TTC549 (cell line): ENCODE measurements at regions not wholly inside any gene's neighbourhood (a gene's known extent, or its start where the extent isn't known, plus 50 kb on each side); places are given as distances from the start of the nearest gene placed in this dataset.

Experiments
- FAIRE-seq: peaks from 2 replicates; lab custom pipeline; 2012; peaks lifted over from hg19 to GRCh38; lab: Jason Lieb, UNC

GRCh38 chr4:123807866-123808265 lies 411.3 kb downstream of the SPRY1 start:
- no peak for FAIRE-seq

DNA sequence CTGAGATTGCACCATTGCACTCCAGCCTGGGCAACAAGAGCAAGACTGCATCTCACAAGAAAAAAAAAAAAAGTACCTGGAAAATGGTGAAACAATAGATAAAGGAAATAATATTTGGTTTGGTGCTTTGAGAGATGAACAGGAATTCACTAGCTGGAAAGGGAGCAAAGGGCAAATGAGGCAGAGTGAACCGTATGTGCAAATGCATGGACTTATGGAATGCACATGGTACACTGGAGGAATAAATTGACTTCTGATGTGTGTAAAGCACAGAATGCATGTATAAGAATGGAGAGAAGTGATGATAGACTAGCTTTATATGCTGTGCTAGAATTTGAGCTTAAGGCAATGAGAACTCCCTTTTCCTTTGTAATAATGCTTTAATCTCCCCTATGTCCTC lies 413.3 kb downstream of the SPRY1 start:
- FAIRE-seq: no peak

DNA sequence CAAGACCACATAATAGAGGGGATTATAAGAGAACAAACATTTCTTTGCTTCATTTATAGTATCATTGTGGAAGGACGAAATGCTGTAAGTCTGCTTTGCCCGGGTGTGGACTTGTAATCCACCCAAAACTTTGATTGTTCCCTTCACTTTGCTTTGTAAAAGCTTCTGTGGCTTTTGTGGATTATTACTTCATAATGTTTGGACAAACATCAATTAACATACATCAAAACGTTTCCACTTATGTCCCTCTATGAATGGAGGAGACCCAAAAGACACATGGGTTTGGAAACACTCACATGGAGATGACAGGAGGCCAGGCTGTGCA lies 415.4 kb downstream of the SPRY1 start:
- no peak for FAIRE-seq

DNA sequence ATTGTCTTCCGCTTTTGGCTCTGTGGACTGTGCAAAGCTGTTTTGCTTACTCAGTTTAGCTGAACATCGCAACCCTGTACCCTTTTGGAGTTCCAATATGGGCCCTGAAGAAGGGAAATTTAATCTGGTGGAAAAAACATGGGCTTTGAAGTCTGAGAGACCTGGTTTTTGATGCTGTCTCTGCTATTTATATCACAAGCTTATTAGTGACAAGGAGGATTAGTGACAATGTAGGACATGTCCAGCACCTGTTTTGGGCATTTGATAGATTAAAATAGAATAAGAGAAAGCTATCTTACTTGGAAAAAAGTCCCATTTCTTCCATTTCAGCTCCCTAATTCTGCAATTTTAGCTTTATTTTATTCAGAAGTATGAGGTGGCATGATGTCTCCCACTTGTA lies 417.3 kb downstream of the SPRY1 start:
- FAIRE-seq: no peak

GRCh38 chr4:123816462-123816861 lies 419.9 kb downstream of the SPRY1 start:
- no peak for FAIRE-seq

- FAIRE-seq: no peak
Measured at GRCh38 chr4:123817025-123817688, 420.6 kb downstream of the SPRY1 start.

DNA sequence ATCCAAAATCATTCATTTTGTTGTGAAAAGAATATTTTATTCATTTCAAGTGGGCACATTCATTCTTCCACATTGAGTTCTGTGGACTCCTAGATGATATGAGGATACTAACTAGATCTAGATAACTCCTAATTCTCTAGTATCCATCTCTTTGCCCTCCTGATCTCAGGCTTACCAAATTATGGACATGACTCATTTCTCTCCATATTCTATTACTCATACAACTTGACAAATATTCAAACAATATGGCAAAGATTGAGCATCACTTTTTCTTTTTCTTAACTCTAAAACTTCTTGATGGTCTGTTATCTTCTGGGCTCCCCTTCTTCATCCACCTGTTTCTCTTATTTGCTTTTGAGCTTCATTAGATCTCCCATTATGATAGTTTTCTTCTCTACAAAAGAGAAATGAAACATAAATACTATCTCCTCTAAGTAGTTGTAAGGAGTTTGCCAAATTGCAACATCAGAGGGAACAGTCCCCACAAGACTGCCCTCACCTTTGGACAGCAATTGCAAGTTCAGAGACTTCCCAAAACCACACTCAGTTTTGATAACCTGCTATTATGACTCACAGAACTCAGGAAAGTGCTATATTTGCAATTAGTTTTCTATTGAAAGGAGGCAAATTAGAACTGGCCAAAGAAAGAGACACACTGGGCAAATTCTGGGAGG lies 422.9 kb downstream of the SPRY1 start:
- FAIRE-seq: no peak

GRCh38 chr4:123821861-123822260 lies 425.3 kb downstream of the SPRY1 start:
- FAIRE-seq: peak; percentile 54

DNA sequence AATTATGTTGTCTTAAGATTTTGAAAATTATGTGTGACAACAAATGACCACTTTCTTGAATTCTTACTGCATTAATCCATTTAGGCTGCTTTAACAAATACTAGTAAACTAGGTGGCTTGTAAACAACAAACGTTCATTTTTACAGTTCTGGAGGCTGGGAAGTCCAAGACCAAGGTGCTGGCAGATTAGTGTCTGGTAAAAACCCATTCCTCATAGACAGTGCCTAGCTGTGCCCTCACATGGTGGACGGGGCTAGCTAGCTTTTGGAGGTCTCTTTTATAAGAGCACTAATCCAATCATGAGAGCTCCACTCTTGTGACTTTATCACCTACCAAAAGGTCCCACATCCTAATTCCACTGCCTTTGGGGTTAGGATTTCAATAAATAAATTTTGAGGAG lies 425.8 kb downstream of the SPRY1 start:
- FAIRE-seq: peak; percentile 9

DNA sequence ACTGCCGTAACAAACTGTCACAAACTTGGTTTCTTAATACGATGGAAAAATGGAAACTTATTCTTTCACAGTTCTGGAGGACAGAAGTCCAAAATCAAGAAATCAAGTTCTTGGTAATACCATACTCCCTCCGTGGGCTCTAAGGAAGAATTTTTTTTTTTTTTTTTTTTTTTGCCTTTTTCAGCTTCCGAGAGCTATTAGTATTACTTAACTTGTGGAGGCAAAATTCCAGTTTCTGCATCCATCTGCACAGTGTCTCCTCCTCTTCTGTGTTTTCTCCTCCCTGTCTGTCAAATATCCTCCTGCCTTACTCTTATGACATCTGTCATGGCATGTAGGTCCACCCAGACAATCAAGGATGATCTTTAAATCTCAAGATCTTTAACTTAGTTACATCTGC lies 426.6 kb downstream of the SPRY1 start:
- no peak for FAIRE-seq

DNA sequence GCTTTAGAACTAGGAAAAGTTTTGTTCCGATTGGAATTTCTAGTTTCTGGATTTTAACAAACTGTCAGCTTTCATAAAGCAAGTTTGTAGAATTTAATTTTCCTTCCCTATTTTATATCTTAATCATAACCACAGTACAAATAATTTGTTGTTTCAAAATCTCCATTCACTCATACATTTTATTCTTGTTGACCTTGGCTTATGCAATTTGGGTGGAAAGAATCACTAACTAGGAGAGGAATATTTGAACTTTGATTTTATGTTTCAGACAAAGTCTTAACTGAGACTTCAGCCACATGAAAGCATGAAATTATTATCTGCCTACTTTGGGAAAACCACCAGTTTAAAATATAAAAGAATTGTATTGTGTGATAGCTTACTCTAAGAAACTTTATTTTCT lies 427.9 kb downstream of the SPRY1 start:
- FAIRE-seq: peak; percentile 45

DNA sequence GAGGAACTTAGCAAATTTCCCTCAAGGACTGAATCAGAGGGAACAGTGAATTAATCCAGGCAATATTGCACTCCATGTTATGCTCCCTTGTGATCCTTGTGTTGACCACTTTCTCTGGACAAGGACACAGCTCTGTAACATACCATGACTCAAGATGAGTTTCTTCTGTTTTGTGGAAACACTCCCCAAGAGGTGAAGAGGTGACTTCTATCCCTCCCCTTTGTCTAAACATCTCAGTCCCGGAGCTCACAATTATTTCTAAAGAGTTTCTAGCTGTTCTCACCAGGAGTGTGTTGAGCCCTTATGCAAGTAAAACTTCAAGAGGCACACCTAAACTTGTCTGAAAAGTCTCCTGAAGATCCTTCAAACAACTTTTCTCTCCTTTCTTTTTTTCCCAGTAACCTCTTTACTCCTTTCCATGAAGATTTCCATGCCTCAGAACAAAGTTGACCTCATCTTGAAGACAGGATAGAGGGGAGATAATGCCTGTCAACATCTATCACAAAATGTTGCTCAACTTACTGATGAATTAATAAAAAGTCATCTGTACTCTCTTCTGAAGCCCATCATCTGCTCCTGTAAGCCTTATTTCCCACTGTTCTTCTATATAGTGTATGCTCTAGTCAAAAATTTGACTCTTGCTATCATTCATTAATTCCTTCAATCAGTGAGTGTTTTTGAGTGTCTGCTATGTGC lies 429.1 kb downstream of the SPRY1 start:
- FAIRE-seq: no peak

DNA sequence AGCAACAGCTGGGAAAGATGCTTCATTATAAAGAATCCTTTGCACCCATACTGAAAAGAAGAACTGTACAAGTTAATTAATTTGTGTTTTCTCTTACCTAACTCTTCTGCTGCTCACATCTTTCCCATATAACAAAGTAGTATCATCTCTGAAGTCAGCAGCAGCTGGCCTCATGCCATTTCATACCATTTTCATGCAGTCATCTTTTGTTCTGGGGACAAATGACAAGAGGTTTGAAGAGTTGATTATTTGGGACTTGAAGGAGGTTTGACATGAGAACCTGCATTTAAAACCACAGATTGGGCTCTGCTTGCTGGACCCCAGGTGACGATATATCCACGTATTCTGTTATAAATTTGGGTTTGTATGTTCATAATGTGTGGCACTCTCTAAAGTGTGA lies 430.3 kb downstream of the SPRY1 start:
- no peak for FAIRE-seq

- no peak for FAIRE-seq
Measured at GRCh38 chr4:123827511-123827910, 430.9 kb downstream of the SPRY1 start.

DNA sequence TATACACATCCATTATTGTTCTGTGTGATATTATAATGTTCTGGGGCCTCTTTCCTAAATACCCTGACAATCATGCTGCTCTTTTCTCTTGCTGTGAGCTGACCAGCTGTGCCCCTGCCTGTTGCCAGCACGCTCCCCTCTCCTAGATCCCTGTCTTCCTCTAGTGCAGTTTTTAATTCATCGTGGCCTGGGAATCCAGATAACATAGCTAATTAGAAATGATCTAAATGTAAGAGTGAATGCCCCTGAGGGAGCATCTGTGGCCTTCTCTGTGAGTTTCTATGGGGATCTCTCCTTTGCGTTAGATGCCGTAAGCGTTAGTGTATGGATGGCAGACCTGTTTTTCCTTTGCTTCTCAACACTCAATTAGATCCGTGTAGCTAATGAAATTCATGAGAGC lies 434.3 kb downstream of the SPRY1 start:
- FAIRE-seq: no peak

DNA sequence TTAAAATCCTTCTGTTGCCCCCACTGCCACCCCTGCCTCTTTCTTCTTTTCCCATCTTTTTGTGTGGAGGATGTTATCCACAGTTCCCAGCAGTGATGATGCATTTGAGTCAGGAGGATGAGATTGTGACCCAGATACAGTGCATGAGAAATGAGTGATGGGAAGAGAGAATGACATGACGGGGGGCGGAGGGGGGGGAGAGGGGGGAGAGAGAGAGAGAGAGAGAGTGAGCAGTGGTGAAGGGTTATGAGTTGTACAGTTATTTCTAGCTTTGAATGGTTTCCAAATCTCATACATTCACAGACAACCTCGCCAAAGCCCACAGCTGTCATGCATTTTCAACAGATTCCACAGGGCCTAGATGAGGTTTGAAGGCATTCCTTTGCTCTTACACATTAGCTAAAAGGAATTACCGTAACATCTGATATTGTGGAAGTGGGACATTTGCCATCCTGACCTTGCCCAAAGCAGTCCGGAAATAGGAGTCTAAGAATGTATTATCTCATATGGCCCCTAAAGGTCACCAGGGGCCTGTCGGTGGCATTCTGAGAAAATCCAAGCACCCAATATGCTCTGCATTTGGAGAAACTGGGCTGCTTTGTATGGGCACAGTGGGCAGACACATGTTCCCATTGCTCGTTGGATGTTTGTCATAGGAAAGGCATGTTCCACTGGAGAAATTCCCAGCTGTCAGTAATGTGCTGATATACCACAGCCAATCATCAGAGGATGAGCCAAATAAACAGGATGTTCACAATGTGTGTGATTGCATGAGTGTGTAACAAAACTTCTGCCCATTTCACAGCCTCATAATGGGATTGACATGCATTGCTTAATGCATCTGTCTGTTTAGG lies 435.8 kb downstream of the SPRY1 start:
- FAIRE-seq: no peak

- peak; percentile 98 for FAIRE-seq
Measured at GRCh38 chr4:123833171-123833643, 436.6 kb downstream of the SPRY1 start.

DNA sequence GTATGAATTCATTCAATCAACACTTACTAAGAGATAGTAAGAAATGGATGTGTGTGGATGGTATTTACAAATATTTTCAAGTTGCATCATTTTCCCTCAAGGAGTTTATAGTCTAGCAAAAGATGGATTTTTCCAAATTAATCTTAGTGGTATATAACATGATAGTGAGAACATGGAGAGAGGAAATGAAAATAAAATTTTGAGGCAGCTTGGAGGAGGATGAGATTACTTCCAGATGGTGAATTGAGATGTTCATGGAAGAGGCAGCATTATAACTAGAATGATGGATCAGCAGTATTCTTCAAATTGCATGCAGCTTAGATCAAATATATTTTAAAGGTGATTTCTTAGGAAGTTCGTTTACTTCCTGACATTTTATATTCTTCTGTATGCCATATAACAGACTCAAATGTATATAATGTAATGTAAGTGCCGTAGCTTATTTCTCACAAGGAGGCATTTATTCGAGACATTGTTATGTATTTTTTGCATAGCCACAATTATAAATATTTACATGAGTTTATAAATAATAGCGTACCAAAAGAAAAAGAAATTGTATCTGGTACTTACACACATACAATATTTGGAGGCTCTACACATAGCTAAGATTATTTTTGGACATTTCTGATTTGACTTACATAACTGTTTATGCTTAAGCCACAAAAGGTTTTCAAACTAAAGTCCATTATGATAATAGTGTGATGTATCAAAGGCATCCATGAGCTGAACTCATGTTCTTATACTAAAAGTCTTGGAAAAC lies 439.4 kb downstream of the SPRY1 start:
- FAIRE-seq: no peak

DNA sequence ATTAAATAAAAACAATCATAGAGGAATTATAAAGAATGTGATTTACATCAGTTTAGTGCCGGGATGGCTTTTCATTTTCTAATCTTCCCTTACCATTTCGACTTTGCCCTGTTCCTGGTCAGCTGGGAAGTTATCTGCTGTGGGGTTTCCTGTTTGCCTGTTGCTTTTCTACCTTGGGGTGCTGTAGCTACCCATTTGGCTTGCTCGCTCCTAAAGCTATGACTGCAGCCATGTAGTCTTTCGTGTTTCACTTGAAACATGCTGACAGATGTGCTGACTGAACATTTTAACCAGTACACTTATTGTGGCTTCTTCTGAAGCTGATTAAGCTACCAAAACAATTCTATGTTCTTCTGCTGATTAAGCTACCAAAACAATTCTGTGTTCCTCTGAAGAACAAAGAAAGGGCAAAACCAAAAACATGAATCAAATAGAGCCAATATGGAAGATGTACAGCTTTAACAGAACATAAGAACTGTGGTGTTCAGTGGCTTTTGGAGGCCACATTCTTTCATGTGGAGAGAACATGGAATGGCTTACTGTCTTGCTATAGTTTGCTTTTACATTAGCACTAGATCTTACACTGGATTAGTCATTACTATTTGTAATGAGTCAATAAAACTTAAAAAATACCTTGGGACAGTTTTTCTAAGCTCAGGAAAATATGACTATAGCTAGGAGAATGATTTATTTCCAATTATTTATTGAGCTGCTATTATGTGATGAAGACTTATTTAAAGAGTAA lies 440.4 kb downstream of the SPRY1 start:
- FAIRE-seq: no peak

DNA sequence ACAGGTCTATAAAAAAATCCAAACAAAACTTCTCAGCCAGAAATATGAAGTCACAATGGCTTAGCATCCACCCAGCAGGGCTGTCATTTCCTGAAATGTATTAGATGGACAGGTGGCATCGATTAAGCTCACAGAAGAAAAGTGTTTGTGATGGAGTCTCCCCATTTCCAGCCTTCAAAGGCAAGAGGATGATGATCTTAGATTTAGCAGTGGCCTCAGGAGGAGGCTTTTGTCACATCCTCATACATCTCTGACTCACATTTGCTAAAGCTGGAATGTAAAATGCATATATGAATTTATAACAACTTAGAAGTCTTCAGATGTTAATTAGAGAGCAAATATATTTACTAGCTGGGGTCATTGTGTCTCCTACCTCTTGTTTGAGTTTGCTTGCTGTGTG lies 441.9 kb downstream of the SPRY1 start:
- peak; percentile 97 for FAIRE-seq

DNA sequence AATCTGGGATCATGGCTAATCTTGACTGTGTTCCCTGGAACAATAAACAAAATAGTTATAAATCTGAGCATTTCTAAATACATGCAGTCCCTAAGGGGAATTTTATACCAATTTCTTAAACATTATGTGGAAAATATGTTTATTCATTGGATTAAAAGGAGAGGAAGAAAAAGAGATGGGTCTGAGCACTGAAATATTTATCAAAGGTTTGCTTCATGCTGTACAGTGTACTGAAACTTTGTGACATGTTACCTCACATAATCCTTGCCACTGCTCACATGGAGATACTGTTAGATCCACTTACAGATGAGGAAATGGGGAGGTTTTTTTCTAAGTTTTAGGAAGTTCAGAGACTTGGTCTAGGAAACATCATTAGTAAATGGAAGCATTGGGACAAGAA lies 443.6 kb downstream of the SPRY1 start:
- peak; percentile 94 for FAIRE-seq
